ENCODE measurements at regions not wholly inside any gene's neighbourhood (a gene's known extent, or its start where the extent isn't known, plus 50 kb on each side); places are given as distances from the start of the nearest gene placed in this dataset.
"Not testable (repeated sequence)": the region's sequence is repeated elsewhere in the genome, so short reads cannot be mapped to it uniquely, and the experiment has no call there.

DNA sequence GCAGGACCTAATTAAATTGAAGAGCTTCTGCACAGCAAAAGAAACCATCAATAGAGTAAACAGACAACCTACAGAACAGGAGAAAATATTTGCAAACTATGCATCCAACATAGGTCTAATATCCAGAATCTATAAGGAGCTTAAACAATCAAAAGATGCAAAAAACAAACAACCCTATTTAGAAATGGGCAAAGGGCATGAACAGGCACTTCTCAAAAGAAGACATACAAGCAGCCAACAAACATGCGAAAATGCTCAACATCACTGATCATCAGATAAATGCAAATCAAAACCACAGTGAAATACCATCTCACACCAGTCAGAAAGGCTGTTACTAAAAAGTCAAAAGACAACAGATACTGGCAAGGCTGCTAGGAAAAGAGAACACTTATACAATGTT lies 189.2 kb downstream of the CYP26B1 start:
- DNase-seq (ENCODE audit: low spot score): not testable (repeated sequence)

- DNase-seq (ENCODE audit: low spot score): no peak
These were observed 195.0 kb downstream of the CYP26B1 start for GRCh38 chr2:71952572-71953188.

DNA sequence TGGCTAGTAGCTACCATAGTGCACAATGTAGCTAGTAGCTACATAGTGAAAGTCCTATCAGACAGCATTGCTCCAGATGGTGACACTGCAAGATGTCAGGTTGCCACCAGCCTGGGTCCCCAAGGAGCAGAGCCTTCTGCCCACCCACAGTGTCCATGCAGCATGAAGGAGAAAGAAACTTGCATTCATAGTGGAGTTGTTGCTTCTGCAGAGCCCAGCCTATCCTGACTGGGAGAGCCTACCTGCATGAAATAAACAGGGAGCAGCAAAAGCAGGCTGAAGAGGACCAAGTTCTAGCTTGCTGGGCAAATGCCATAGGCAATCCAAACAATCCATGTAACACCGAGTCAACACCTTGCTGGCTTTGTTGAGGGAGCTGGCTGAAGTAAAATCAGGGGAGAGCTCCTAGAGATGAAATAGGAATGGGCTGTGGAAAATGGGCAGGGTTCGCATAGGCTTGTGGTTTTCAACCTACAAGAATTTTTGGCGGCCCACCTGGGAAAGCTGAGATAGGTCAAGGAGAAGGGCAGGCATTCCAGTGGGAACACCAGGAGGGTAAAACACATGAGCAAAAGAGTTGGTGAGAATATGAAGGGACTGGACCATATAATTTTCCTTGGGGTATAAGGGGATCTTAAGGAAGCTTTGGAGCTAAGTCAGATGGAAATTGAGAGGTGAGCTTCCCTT lies 195.8 kb downstream of the CYP26B1 start:
- DNase-seq (ENCODE audit: low spot score): no peak

- no peak for DNase-seq (ENCODE audit: low spot score)
These were observed 196.6 kb downstream of the CYP26B1 start for GRCh38 chr2:71951083-71951468.

DNA sequence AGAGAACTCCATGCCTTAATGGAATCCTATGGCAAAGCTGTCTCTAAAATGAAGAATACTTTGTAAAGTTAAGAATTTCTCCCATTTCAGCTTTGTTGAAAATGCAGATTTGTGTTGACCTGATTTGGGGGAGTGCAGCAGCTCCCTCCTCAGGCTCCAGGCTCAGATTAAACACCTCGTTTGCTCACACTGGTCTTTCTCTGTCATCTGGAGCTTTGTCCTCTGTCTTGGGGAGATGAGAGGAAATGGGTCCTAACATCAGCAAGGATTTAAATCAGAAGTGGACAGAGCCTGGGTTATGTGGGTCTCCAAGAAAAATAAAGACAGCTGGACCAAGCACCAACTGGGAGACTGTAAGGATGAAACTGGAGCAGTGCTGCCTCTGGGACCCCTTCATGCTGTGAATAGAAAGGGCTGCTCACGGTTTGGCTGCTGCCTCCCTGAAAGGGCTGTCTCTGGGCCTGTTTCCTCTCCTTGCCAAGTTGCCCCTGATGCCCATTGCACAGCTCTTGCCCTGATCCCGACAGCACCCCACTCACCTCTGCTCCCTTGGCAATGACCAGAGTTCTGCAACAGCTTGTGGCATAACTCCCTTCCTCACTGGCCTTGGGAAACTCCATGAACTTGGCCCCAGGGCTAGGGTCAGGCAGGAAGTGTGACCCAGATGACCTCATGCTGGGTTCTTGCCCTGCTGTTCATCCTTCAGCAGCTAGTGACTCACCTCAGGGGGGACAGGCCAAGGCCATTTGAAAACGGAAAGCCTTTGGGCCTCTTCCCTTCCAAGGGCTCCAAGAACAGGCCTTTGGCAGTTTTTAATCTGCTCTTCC lies 197.2 kb downstream of the CYP26B1 start:
- DNase-seq (ENCODE audit: low spot score): no peak

GRCh38 chr2:71949537-71949798 lies 198.2 kb downstream of the CYP26B1 start:
- no peak for DNase-seq (ENCODE audit: low spot score)

DNA sequence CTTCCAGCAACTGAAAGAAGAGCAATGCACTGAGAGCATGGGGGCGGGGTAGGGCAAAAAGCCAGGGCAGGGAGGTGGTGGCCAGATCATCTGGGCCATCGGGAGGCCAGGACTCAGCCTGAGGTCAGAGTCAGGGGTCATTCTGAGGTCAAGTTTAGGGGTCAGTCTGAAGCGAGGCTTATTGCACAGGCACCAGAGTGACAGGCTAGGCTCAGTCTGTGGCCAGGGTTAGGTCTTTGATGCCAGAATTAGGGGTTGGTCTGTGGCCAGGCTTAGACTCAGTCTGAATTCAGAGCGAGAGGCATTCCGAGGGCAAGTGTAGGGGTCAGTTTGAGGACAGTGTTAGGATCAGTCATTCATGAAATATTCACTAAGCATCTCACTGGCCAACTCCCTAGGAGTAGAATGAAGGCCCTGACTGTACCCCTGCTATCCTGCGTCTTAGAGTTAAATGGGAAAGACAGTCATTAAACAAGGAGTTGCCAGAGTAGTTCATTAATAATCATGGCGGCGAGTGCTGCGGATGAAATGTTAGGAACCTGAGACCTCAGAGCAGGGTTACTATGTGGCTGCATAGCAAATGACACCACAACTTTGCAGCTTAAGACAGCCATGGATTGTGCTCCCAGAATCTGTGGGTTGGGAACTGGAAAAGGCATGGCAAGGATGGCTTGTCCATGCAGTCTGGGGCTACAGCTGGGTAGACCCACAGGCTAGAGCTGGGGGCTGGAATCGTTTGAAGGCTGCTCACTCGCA lies 198.7 kb downstream of the CYP26B1 start:
- no peak for DNase-seq (ENCODE audit: low spot score)

- DNase-seq (ENCODE audit: low spot score): no peak
These were observed 199.9 kb downstream of the CYP26B1 start for GRCh38 chr2:71947809-71948208.

DNA sequence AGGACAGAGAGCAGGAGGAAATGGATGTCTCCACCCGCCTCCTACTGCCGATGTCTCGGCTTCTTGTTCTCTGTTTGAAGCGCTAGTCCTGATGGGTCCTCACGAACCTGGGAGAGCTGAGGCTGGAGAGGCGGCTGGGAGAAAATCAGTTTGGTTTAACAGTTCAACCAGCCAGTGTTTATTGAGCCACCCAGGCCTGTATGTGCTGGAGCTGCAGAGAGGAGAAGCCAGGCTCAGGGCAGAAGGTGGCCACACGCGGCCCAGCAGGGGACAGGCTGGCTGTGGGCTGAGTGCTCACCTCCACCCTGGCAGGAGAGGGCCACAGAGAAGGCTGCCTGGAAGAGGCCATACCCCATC lies 202.1 kb downstream of the CYP26B1 start:
- no peak for DNase-seq (ENCODE audit: low spot score)

DNA sequence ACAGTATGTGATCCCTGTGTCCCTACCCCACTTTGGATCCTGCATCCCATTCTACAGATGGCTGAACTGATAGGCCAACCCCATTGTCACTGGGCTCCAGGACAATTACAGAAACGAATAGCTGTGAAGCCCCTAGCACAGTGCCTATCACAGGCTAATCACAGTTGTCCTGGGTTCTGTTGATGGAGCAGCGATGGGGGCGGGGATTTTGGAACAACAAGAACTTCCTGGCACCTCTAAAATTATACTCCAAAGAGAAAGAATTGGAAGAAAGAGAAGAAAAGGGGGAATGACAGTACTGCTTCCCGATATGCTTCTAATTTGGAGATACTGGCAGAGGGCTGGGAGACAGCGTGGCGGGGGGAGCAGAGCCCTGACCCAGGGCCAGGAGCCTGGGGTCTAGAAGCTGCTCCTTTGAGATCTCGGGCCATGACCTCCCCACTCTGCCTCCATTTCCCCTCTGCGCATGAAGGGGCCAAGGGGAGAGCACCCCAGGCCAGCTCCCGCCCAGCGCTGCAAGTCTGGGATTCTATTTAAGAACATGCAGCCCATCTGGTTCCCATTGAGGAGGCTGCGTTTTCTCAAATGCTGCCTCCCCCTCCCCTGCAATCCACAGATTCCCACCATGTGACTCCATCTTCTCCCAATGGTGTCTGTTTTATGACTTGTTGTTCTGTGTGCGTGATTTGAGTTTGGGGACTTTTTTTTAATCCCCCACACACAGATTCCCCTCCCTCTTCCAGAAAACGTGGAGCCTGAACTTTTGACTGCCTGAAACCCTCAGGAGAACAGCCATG lies 202.7 kb downstream of the CYP26B1 start:
- DNase-seq (ENCODE audit: low spot score): no peak

DNA sequence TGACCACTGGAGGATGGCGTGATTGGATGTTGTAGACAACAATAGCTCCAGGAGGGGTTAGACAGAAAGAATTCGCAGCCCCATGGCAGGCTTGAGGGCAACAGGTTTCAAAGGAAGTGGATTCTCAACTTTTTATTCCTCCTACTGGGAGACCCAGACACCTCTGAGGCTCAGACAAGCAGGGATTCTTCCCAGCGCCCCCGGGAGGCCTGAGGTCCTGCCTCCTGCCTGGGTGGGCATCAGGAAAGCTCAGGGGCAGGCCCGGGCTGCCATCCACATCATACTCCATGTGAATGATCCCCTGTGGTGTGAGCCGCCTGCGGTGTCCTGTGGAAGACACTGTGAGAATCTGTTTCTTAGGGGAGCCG lies 203.5 kb downstream of the CYP26B1 start:
- no peak for DNase-seq (ENCODE audit: low spot score)

DNA sequence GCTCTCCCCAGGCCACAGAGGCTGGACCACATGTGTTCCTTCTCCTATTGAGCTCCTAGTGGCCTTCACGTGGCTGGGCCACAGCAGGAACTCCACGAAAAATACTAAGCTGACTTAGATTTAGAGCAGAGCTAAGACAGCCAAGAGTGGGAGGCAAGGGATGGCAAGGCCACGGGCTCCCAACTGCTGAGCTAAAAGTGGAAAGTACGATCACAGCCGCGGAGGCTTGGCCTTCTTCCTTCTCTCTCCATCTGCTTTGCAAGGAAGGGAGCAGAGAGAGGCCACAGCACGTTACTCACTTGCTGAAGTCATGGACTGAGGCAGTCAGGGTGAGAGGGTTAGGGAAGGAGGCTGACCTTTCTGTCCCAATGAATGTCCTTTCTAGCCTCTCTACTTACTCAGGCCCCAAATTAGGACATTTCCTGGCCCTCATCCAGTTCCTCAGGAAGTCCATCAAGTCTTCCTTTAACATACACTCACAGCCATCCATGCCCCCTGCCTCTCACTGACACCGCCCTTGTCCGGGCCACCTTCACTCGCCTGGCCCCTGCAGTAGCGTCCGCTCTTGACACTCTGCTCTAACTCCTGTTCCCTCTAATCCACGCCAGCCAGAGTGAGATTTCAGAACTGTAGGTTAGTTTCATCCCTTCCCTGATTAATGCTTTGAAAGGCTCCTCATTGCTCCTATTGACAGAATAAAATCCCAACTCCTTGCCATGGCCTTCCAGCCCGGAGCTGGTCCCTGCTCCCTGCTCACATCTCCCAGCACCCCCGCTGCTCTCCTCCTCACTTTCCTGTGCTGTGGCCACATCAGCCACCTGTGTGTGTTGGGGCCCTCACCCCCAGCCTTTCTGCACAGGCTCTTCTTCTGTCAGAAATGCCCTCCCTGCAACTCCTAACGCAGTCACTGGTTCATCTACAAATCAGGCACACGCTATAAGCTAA lies 204.2 kb downstream of the CYP26B1 start:
- DNase-seq (ENCODE audit: low spot score): no peak

GRCh38 chr2:71941726-71942525 lies 205.7 kb downstream of the CYP26B1 start:
- no peak for DNase-seq (ENCODE audit: low spot score)

- no peak for DNase-seq (ENCODE audit: low spot score)
These were observed 207.0 kb downstream of the CYP26B1 start for GRCh38 chr2:71940695-71941094.

DNA sequence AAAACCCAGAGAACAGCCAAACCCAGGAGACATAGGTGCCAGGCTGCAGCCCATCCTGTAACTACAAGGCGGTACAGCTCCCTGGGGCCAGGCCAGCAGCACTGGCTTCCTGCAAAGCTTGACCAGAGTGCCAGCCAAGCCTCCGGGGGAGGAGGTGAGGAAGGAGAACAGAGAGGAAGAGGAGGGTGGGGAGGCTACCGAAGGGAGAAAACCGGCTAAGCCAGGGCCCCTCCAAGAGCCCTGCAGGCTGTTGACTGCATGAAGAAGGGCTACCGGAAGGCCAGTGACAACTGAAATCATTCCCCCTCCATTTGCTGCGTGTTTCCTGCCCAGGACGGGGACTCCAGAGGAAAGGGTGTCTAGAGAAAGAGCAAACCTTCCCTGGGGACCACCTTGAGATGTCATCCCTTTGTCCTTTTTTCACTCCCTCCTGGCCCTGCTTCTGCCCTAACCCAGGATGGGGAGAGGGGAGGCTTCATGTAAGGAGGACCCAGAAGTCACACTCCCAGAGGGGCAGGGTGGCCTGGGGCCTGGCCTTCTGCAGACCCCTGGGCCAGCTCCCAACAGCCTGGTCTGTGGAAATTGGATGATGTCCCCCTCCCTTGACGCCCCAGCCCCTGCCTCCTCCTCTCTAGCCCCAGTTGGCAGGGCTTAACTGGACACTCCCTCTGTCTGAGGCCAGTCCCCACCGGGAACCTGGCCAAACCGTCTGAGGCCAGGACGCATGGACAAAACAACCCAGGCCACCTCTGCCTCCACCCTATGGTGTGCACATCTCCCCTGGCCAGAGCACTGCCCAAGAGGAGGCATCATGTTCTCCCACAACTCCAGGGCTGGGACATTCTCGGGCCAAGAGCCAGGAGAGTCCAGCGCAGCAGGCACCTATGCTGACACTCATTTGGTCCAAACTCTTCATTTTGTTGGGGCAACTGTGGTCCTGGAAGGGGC lies 207.8 kb downstream of the CYP26B1 start:
- DNase-seq (ENCODE audit: low spot score): no peak

GRCh38 chr2:71938659-71939587 lies 208.7 kb downstream of the CYP26B1 start:
- no peak for DNase-seq (ENCODE audit: low spot score)

- DNase-seq (ENCODE audit: low spot score): no peak
These were observed 209.6 kb downstream of the CYP26B1 start for GRCh38 chr2:71938108-71938507.

GRCh38 chr2:71937396-71937795 lies 210.3 kb downstream of the CYP26B1 start:
- DNase-seq (ENCODE audit: low spot score): no peak
